ENCODE measurements at regions not wholly inside any gene's neighbourhood (a gene's known extent, or its start where the extent isn't known, plus 50 kb on each side); places are given as distances from the start of the nearest gene placed in this dataset.
"Not testable (repeated sequence)": the region's sequence is repeated elsewhere in the genome, so short reads cannot be mapped to it uniquely, and the experiment has no call there.

DNA sequence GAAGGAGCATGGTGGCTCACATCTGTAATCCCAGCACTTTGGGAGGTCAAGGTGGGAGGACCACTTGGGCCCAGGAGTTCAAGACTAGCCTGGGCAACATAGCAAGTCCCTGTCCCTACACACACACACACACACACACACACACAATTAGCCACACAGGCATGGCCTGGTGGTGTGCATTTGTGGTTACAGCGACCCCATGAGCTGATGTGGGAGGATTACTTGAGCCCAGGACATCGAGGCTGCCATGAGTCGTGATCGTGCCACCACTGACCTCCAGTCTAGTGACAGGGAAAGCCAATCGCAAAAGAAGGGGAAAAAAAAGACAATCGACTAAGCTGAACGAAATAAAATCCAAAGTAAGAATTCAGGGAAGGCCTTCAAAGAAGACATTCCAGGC, 67.9 kb downstream of the TBX3 start:
- DNase-seq = no peak

DNA sequence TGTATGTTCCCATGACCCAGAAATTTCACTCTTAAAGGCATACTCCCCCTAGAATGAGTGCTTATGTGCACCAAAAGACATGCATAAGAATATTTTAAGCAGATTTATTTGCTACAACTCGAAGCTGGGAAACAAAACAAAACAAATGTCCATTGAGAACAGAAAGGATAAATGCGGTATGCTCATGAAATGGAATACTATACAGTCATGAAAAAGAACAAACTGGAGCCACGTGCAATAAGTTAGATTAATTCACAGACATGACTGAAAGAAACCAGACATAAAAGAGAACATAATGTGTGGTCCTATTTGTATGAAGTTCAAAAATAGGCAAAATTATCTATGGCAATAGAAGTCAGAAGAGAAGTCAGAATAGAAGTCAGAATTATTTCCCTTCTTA, 69.9 kb downstream of the TBX3 start:
- no peak for DNase-seq

DNA sequence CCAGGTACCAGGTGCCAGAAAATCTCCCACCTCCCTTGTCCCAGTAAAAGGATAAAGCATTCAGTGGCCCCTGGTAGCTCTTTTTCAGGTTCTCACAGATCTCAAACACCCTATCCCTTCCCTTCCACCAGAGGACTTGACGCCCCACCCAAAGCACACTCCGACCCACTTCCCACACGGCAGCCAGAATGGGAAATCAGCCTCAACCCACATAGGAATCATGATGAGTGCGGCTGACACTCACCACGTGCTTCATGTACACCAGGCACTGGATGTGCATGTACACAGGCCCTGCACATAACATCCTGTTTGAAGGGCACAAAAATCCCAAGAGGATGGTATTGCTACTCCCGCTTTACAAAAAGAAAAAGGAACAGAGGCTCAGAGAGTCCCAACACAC, 71.9 kb downstream of the TBX3 start:
- no peak for DNase-seq

DNA sequence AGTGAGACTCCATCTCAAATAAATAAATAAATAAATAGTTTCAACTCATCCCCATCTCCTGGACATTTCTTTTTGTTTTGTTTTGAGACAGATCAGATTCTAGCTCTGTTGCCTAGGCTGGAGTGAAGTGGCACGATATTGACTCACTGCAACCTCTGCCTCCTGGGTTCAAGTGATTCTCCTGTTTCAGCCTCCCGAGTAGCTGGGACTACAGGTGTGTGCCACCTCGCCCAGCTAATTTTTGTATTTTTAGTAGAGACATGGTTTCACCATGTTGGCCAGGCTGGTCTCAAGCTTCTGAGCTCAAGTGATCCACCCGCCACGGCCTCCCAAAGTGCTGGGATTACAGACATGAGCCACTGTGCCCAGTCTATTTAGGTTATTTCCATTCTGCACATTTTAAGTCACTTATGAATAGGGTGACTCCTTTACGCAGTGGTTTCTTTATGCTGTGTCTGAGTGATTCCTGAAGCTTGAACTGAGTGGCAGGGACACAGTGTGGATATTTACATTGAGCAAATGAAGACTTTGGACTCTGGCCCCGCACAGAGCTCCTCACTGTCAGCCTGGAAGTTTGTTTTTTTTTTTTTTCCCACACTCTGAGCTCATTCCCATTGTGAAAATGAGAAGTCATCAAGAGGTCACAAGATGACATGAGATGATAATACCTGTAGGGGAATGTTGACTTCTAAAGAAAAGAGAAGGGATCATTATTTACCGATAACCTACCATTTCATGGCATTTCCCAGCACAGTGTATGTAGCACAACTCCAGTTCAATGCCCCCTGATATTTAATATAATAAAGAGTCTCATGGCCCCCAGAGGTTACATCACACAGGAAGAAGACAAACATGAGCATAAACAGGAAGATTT, 72.6 kb downstream of the TBX3 start:
- no peak for DNase-seq

DNA sequence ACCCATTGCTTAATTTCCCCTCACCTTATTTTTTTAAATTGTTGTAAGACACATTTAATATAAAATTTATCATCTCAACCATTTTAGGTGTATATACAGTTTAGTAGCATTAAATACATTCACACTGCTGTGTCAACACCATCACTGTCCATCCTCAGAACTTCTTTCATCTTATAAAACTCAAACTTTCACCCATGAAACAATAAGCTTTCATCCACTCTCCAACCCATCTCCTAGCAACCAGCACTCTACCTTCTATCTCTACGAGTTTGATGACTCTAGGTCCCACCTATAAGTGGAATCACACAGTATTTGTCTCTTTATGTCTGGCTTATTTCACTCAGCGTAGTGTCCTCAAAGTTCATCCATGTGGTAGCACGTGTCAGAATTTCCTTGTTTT, 75.5 kb downstream of the TBX3 start:
- DNase-seq = no peak

DNA sequence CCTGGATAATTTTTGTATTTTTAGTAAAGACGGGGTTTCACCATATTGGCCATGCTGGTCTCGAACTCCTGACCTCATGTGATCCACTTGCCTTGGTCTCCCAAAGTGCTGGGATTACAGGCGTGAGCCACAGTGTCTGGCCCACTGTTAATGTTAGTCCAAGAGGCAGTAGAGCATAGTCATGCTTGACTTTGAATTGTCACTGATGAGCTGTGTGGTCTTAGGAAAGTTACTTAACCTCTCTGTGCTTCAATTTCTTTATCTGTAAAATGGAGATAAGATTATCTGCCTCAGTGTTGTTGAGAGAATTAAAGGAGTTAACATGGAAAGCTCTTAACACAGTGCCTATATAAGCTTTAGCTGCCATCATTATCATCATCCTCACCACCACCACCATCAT, 78.1 kb downstream of the TBX3 start:
- DNase-seq = no peak

DNA sequence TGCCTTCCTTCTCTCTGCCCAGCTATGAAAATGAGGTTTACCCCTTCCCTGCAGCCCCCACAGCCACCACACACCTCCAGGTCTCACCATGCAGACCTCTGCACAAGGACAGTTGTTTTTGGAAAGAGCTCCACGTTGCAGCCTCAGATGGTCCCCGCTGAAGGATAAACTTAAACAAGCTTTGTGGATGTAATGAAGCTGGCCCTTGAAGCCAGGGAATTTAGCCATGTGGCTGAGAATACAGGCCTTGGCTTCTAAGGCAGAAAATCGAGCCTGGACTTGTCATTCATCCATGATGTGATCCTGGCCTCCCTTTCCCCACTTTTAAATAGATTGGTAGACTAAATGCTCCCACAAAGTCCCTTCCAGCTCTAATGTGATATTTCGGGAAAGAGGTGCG, 79.4 kb downstream of the TBX3 start:
- DNase-seq = no peak

DNA sequence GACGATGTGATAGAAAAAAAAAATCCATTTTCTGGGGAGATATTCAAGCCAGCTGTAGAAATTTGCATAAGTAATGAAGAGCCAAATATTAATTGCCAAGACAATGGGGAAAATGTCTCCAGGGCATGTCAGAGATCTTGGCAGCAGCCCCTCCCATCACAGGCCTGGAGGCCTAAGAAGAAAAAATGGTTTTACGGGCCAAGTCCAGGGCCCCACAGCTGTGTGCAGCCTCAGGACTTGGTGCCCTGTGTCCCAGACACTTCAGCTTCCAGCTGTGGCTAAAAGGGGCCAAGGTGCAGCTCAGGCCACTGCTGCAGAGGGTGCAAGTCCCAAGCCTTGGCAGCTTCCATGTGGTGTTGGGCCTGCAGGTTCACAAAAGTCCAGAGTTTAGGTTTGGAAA, 83.4 kb downstream of the TBX3 start:
- not testable (repeated sequence) for DNase-seq

DNA sequence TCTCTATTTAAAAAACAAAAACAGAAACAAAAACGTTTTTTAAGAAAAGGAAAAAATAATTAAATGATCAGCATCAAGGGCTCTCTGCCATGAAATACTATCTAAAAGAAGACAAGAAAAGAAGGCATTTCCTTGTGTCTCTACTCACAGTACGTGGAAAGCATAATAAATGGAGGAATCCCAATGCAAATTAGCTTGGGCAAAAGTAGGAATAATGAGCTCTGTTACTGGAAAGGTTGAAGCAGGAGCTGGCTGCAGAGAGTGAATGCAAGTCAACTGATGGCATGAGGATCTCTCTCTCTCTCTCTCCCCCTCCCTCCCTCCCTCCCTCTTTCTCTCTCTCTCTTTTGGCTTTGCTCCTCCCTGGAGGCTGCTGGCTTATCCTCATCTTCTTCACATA, 85.9 kb downstream of the TBX3 start:
- DNase-seq = no peak

DNA sequence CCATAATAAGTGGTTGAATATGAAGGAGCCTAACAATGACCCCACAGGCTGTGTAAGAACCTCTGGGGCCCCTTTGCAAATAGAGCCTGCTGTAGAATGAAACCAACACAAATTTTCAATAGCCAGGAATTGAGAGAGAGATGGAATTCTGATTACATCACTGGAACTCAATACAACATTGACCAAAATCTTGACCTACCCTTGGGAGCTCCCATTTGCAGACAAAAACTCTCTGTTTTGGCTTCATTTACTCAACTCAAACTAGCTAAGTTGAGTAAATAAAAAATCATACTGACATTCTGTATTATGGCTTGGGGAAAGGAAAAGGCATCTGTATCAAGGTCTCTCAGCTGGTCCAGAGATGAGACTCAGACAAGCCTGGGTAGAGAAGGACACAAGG, 91.0 kb downstream of the TBX3 start:
- no peak for DNase-seq

DNA sequence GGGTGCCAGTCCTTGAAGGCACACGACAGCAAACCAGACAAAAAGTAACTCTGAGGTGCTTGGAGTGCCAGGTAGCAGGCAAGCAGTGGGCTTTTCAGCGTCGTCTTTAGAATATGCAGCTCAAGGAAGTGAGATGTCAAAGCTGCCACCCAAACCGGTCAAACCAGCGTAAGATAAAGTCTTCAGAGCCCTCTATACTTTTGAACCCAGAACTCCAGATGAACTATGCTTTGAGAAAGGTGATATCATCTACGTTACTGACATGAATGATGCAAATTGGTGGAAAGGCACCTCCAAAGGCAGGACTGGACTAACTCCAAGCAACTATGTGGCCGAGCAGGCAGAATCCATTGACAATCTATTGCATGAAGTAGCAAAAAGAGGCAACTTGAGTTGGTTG, 95.9 kb downstream of the TBX3 start:
- no peak for DNase-seq

DNA sequence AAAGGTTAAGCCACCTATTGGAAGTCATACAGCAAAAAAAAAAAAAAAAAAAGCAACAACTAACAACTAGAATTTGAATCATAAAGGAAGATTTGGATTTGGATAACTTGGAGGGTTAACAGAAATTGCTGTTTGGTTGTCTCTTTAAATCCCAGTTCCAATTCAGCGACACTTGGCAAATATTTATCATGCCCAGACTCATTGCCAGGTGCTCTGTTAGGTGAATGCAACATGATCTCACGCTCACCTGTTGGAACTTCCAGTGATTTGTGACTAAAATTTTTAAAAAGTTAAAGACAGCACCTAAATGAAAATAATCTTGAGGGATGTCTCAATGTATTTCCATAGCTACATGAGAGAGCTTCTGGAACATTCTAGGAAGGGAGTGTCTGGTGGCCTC, 103.7 kb downstream of the TBX3 start:
- DNase-seq = no peak

DNA sequence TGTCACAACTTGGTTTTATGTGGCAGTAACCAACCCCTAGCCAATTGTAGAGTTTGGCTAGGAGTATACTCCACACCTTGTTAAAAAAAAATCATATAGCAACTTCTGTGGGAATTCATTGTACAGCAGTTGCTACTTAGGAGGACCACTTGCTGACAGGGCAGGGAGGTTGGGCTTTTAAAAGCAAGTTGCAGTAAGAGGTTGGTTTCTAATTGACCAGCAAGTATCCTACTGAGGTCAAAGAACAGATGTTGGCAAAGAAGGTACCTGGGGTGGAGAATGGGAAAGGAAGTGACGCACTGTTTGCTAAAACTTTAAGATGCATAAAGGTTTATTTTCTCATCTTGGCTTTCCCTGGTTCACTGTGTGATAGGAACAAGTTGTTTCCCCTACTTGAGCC, 104.6 kb downstream of the TBX3 start:
- DNase-seq = no peak

DNA sequence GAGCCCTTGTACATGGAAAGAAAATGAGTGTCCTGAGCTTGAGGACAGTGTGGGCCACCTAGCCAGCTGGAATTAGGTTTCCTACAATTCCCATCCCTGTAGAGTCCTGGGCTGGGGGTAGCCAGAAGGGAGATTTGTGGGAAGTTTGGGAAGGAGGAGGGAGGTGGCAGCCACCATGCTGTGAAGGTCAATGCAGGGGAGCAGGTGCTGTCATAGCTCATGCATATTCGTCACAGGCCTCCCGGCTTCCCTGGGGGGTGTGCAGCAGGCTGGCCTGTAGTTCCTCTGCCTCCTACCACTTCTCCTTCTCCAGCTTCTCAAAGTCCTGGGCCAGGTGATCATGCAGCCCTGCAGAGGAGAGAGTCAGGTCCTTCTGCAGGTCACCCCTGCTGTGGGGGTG, 121.3 kb downstream of the TBX3 start:
- DNase-seq = no peak

DNA sequence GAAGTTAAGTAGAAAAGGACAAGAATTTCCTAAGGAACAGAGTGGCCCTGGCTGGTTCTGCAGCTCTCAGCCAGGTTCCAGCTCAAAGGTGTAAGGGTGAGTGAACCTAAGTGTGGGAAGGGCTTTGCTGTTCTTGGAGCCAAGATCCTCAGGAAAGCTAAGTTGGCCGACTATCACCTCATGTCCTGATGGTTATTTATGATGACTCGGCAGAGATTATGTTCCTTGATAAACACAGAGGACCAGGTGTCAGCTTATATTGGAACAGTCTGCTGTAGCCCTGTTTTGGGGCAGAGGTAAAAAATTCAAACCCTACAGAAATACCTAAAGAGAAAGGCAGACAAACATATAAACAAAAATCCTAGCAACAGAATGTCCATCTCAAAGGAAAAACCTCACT, 128.5 kb downstream of the TBX3 start:
- no peak for DNase-seq

DNA sequence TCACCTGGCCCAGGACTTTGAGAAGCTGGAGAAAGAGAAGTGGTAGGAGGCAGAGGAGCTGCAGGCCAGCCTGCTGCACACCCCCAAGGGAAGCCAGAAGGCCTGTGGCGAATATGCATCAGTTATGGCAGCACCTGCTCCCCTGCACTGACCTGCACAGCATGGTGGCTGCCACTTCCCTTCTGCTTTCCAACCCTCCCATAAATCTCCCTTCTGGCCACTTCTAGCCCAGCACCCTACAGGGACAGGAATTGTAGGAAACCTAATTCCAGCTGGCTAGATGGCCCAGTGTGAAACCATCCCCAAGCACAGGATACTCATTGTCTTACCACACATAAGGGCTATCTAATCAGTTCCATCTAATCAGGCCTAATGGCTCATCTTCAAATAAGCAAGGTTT, 136.3 kb downstream of the TBX3 start:
- no peak for DNase-seq

DNA sequence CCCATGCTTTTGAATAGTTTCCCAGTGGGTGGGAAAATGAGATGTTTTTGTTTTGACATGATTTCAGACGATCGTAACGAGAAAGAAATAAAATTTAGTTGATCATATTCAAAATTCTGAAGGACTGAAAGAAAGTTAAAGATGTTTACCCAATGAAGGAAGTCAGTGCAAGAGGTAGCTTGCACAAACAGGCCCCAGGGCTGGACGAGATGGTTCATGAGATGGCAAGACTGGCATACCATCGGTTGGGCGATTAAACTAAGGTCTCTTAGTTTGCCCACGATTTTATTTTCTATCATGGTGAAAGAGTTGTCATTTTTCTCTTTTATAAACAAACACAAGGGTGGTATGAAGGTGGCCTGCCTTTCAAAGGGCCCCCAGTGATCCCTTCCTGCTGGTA, 124.5 kb upstream of the TBX5 start:
- DNase-seq = no peak

DNA sequence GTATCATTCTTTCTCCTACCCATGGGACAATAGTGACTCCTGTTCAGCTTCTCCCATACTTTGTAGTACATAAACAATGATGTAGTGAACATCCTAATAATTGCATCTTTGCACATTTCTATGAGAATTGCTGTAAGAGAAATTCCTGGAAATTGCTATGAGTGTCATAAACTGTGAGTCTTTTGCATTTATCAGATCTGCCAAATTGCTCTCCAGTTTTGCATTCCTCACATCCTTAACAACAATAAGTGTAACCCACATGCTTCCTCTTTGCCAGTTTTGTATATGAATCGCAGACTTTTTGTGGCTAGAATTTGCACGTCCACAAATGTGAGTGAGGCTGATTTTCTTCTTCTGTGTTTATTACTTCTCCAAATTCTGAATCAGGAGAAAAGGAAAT, 124.0 kb upstream of the TBX5 start:
- no peak for DNase-seq

DNA sequence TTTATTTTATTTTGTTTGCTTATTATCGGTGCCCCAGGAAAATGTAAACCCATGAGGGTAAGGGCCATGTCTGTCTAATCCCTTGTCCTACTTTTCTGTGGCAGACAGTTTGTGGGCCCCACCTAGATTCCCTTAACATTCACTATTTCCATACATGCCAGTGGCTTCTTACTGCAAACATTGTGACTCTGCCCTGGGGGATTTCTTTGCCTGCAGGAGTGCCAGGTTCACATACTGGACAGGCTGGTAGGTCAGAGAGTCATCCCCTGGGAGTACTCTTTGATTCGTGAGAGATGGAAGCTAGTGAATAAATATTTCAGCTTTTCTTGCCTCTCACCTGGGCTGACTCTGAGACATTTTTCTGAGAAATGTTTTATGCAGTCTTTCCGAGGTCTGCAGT, 122.8 kb upstream of the TBX5 start:
- DNase-seq = no peak

DNA sequence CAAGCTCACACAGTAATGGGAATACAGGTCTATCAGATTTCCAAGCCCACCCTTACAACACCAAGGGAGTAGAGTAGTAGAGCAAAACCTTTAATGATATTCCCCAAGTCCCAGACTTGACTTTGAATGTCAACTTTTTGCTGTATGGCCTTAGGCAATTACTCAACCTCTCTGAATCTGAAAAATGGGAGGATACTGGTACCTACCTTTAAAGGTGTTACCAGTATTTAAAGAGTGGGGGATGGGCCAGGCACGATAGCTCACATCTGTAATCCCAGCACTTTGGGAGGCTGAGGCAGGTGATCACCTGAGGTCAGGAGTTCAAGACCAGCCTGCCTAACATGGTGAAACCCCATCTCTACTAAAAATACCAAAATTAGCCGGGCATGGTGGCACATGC, 115.2 kb upstream of the TBX5 start:
- DNase-seq = not testable (repeated sequence)

DNA sequence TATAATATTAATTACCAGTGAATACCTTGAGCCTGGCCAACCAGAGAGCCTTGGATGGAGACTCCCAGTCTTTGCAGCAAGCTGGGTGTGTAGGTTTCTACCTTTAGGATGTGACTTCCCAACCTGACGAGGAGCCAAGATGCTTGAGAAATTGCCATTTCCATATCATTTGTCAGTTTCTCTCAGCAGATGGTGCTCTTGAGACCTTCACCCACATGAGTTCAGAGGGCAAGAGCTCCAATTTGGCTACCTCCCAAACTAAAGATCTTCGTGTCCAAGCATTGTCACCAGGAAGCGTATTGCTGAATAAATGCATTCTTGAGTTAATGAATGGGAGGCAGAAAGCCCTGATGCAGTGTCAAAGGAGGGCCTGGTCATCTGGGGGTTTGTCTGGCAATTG, 106.4 kb upstream of the TBX5 start:
- no peak for DNase-seq

DNA sequence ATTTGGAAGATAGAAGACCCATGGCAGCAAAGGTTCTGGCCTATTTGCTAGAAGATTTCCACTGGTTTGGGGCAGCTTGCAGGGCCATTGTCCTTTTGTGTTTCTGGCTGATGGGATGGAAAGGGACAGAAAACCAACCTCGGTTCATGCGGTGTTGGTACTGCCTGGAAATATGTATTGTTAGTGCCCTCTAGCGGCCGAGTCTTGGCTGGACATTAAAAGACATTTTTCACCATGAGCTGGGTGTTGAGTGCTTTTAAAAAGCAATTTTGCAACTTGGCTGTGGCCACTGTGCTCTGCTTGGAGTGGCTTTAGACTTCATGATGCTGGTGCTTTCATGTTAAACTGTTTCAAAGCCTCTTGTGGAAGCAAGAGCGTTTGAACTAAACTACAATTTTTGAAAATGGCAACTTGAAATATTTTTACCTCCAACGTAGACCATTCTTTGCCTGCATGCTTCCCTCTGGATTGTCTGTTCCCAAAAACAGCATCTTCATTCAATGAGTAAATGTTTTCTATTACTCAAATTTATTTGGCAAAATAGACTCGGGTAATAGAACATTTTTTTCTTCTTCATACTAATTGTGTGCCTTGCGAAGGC, 102.7 kb upstream of the TBX5 start:
- peak in 11 of 14 donors; percentile 5 to 56 (median 29) for DNase-seq

DNA sequence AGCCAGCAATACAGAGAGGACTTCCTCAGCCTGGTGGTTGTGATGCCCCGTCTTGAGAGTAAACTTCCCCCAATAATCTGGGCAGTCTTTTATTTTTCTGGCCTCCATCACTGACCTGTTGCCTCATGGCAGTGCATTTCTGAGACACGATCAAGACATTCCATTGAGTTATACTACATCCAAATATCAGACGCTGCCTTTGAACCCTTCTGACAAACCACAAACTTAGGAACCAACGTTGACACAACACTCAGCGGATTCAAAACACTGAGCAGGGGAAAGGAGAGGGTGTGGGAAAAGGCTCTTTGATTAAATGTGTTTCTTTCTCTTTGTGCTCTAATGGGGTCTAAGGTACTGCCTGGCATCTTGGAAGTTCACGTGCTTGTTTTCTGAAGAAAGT, 100.7 kb upstream of the TBX5 start:
- no peak for DNase-seq

DNA sequence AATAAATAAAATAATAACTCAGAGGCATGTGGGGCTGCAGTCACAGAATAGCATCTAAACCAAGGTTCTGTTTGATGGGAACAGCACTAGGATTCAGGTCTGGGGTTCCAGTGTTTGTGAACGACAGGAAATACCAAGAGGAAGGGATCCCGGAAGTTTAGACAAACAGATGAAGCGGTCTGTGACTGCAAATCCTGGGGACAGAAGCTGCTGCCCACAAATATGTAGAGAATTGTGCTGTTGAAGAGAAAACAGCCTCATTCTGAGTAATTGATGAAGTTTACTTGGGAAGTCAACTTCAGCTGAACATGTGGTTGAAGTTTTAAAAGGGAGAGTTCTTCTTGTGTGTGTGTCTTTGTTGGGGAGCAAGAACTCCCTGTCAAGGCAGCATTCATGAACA, 98.4 kb upstream of the TBX5 start:
- no peak for DNase-seq

DNA sequence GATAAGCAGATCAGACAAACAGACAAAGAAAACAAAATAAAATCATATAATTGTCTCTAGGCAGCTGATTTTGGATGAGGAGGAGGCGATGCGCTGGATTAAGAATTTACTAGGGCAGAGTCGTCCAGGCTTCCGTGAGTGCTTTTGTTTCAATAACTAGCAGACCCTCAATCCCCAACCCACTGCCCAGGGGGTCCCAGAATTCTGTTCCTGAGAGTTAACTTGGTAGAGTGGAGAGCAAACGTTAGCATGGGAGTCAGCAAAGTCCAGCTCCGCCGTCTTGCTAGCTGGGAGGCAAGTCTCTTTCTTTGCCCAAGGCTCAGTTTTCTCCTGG, 95.5 kb upstream of the TBX5 start:
- no peak for DNase-seq
